Activated T-cell treated with anti-CD3 and anti-CD28 coated beads, Interleukin-2, amount 50 U/mL, for 4 hours (primary cell): ENCODE measurements at regions not wholly inside any gene's neighbourhood (a gene's known extent, or its start where the extent isn't known, plus 50 kb on each side); places are given as distances from the start of the nearest gene placed in this dataset.
"Not testable (repeated sequence)": the region's sequence is repeated elsewhere in the genome, so short reads cannot be mapped to it uniquely, and the experiment has no call there.

Experiments used
- ATAC-seq, 2 donors: fragments of 200-7000 bp; cut with Tn5 transposase; one replicate each; pipeline ENCODE4 v1.10.0; 2021
- DNase-seq: peaks from one replicate; pipeline ENCODE4 v3.0.0-alpha.2; 2020
- H3K27me3 Mint-ChIP-seq: one replicate; pipeline ENCODE4 v1.8.0; 2021; ENCODE audit warnings: low read depth, mixed read lengths
- H3K36me3 Mint-ChIP-seq: one replicate; pipeline ENCODE4 v1.8.0; 2022; ENCODE audit warnings: mixed read lengths; ENCODE audit not compliant: insufficient read depth
- H3K4me1 Mint-ChIP-seq: one replicate; pipeline ENCODE4 v1.8.0; 2021; ENCODE audit warnings: low read depth, mixed read lengths
- H3K4me3 Mint-ChIP-seq: one replicate; pipeline ENCODE4 v1.8.0; 2021; ENCODE audit warnings: mild to moderate bottlenecking, moderate library complexity, mixed read lengths
- H3K9me3 Mint-ChIP-seq: one replicate; pipeline ENCODE4 v1.8.0; 2021; ENCODE audit warnings: mixed read lengths

- no peak overlapping the region for H3K4me3 Mint-ChIP-seq
- ATAC-seq (no peak), DNase-seq (no peak)
- H3K9me3 Mint-ChIP-seq, result peaks cover 11% of the 10 kb centered on the region
- no peaks in the 10 kb centered on the region for H3K36me3 Mint-ChIP-seq
- H3K4me1 Mint-ChIP-seq, result no peaks in the 10 kb centered on the region
- no peaks in the 10 kb centered on the region for H3K27me3 Mint-ChIP-seq
Measured at GRCh38 chr13:56009418-56009817, 1131.3 kb upstream of the PRR20A start.

GRCh38 chr13:56012644-56013043 is 1128.1 kb upstream of the PRR20A start:
- DNase-seq, result no peak
- H3K9me3 Mint-ChIP-seq, result peaks cover 17% of the 10 kb centered on the region
- H3K36me3 Mint-ChIP-seq, result no peaks in the 10 kb centered on the region
- no peak overlapping the region for H3K4me3 Mint-ChIP-seq
- ATAC-seq, result no peak
- no peaks in the 10 kb centered on the region for H3K27me3 Mint-ChIP-seq
- H3K4me1 Mint-ChIP-seq, result no peaks in the 10 kb centered on the region

- DNase-seq (no peak), ATAC-seq (no peak)
- H3K27me3 Mint-ChIP-seq, result no peaks in the 10 kb centered on the region
- H3K4me1 Mint-ChIP-seq, result no peaks in the 10 kb centered on the region
- no peaks in the 10 kb centered on the region for H3K36me3 Mint-ChIP-seq
- peaks cover 28% of the 10 kb centered on the region for H3K9me3 Mint-ChIP-seq
- H3K4me3 Mint-ChIP-seq, result no peak overlapping the region
Measured at GRCh38 chr13:56015919-56016318, 1124.8 kb upstream of the PRR20A start.

GRCh38 chr13:56019606-56020005 is 1121.1 kb upstream of the PRR20A start:
- no peak for ATAC-seq
- DNase-seq, result no peak
- Mint-ChIP-seq H3K4me1 (no peaks in the 10 kb centered on the region), H3K9me3 (peaks cover 30% of the 10 kb centered on the region), H3K4me3 (no peak overlapping the region), H3K27me3 (no peaks in the 10 kb centered on the region), H3K36me3 (no peaks in the 10 kb centered on the region)

GRCh38 chr13:56020425-56020824 is 1120.3 kb upstream of the PRR20A start:
- Mint-ChIP-seq H3K27me3 (no peaks in the 10 kb centered on the region), H3K4me3 (no peak overlapping the region), H3K4me1 (no peaks in the 10 kb centered on the region), H3K36me3 (no peaks in the 10 kb centered on the region), H3K9me3 (peaks cover 30% of the 10 kb centered on the region)
- no peak for DNase-seq
- ATAC-seq, result no peak

GRCh38 chr13:56039992-56040391 is 1100.7 kb upstream of the PRR20A start:
- H3K4me3 Mint-ChIP-seq, result no peak overlapping the region
- no peaks in the 10 kb centered on the region for H3K4me1 Mint-ChIP-seq
- H3K27me3 Mint-ChIP-seq, result no peaks in the 10 kb centered on the region
- peaks cover 25% of the 10 kb centered on the region for H3K9me3 Mint-ChIP-seq
- ATAC-seq, result no peak
- DNase-seq, result no peak
- H3K36me3 Mint-ChIP-seq, result no peaks in the 10 kb centered on the region

GRCh38 chr13:56066321-56066720 is 1074.4 kb upstream of the PRR20A start:
- H3K9me3 Mint-ChIP-seq, result peaks cover 17% of the 10 kb centered on the region
- no peaks in the 10 kb centered on the region for H3K36me3 Mint-ChIP-seq
- H3K27me3 Mint-ChIP-seq, result no peaks in the 10 kb centered on the region
- no peak overlapping the region for H3K4me3 Mint-ChIP-seq
- H3K4me1 Mint-ChIP-seq, result no peaks in the 10 kb centered on the region
- DNase-seq (no peak), ATAC-seq (no peak)

GRCh38 chr13:56102641-56103040 is 1038.1 kb upstream of the PRR20A start:
- H3K4me1 Mint-ChIP-seq, result no peaks in the 10 kb centered on the region
- no peaks in the 10 kb centered on the region for H3K27me3 Mint-ChIP-seq
- ATAC-seq (no peak), DNase-seq (no peak)
- H3K9me3 Mint-ChIP-seq, result peaks cover 31% of the 10 kb centered on the region
- H3K4me3 Mint-ChIP-seq, result no peak overlapping the region
- no peaks in the 10 kb centered on the region for H3K36me3 Mint-ChIP-seq

- no peak for ATAC-seq
- Mint-ChIP-seq H3K36me3 (no peaks in the 10 kb centered on the region), H3K27me3 (no peaks in the 10 kb centered on the region), H3K4me3 (no peak overlapping the region), H3K4me1 (no peaks in the 10 kb centered on the region), H3K9me3 (peaks cover 25% of the 10 kb centered on the region)
- no peak for DNase-seq
Measured at GRCh38 chr13:56110751-56111150, 1030.0 kb upstream of the PRR20A start.

GRCh38 chr13:56134524-56134923 is 1006.2 kb upstream of the PRR20A start:
- no peaks in the 10 kb centered on the region for H3K27me3 Mint-ChIP-seq
- H3K4me1 Mint-ChIP-seq, result no peaks in the 10 kb centered on the region
- H3K36me3 Mint-ChIP-seq, result no peaks in the 10 kb centered on the region
- DNase-seq, result no peak
- no peak for ATAC-seq
- H3K4me3 Mint-ChIP-seq, result no peak overlapping the region
- peaks cover 18% of the 10 kb centered on the region for H3K9me3 Mint-ChIP-seq

GRCh38 chr13:56166864-56167263 is 973.9 kb upstream of the PRR20A start:
- ATAC-seq (no peak), DNase-seq (no peak)
- Mint-ChIP-seq H3K4me3 (no peak overlapping the region), H3K4me1 (no peaks in the 10 kb centered on the region), H3K36me3 (no peaks in the 10 kb centered on the region), H3K9me3 (peaks cover 10% of the 10 kb centered on the region), H3K27me3 (no peaks in the 10 kb centered on the region)

GRCh38 chr13:56168581-56168980 is 972.1 kb upstream of the PRR20A start:
- H3K4me1 Mint-ChIP-seq, result no peaks in the 10 kb centered on the region
- ATAC-seq, result no peak
- no peak overlapping the region for H3K4me3 Mint-ChIP-seq
- no peaks in the 10 kb centered on the region for H3K27me3 Mint-ChIP-seq
- H3K9me3 Mint-ChIP-seq, result peaks cover 10% of the 10 kb centered on the region
- DNase-seq, result no peak
- no peaks in the 10 kb centered on the region for H3K36me3 Mint-ChIP-seq

GRCh38 chr13:56173346-56173745 is 967.4 kb upstream of the PRR20A start:
- Mint-ChIP-seq H3K27me3 (no peaks in the 10 kb centered on the region), H3K9me3 (peaks cover 10% of the 10 kb centered on the region), H3K4me3 (no peak overlapping the region), H3K36me3 (no peaks in the 10 kb centered on the region), H3K4me1 (no peaks in the 10 kb centered on the region)
- no peak for ATAC-seq
- no peak for DNase-seq

- no peak for DNase-seq
- no peaks in the 10 kb centered on the region for H3K36me3 Mint-ChIP-seq
- ATAC-seq, result no peak
- H3K27me3 Mint-ChIP-seq, result no peaks in the 10 kb centered on the region
- no peak overlapping the region for H3K4me3 Mint-ChIP-seq
- H3K4me1 Mint-ChIP-seq, result no peaks in the 10 kb centered on the region
- H3K9me3 Mint-ChIP-seq, result peaks cover 12% of the 10 kb centered on the region
Measured at GRCh38 chr13:56182598-56182997, 958.1 kb upstream of the PRR20A start.

- H3K4me1 Mint-ChIP-seq, result no peaks in the 10 kb centered on the region
- no peaks in the 10 kb centered on the region for H3K36me3 Mint-ChIP-seq
- DNase-seq, result no peak
- no peak for ATAC-seq
- H3K27me3 Mint-ChIP-seq, result no peaks in the 10 kb centered on the region
- H3K9me3 Mint-ChIP-seq, result peaks cover 8% of the 10 kb centered on the region
- H3K4me3 Mint-ChIP-seq, result no peak overlapping the region
Measured at GRCh38 chr13:56187331-56187730, 953.4 kb upstream of the PRR20A start.

GRCh38 chr13:56188582-56188981 is 952.1 kb upstream of the PRR20A start:
- DNase-seq, H3K4me1 Mint-ChIP-seq, H3K9me3 Mint-ChIP-seq, ATAC-seq, H3K27me3 Mint-ChIP-seq, H3K36me3 Mint-ChIP-seq, H3K4me3 Mint-ChIP-seq: not testable (repeated sequence)
